Spleen (tissue), 11 donors: ENCODE measurements at regions not wholly inside any gene's neighbourhood (a gene's known extent, or its start where the extent isn't known, plus 50 kb on each side); places are given as distances from the start of the nearest gene placed in this dataset.

Source experiments
- DNase-seq: peaks from one replicate; pipeline ENCODE4 v3.0.0-alpha.2; 2020
- H3K27ac ChIP-seq, 8 donors: fragments of 200-600 bp; sonication (generic) in 7 of 8; 1 replicate in 4 of 8; 2 replicates in 4 of 8; pipeline versions ENCODE4 v1.5.0 to v1.8.0; 2016 to 2021; ENCODE audit warnings: inconsistent platforms in 4 of 8, mild to moderate bottlenecking in 4 of 8, moderate library complexity in 1 of 8
- H3K27me3 ChIP-seq, 7 donors: fragments of 200-600 bp; sonication (generic) in 6 of 7; replicated peaks in 1 of 7; 1 replicate in 4 of 7; 2 replicates in 3 of 7; pipeline versions ENCODE4 v1.5.0 to v1.8.0; 2016 to 2021; ENCODE audit warnings: inconsistent platforms in 3 of 7, mild to moderate bottlenecking in 1 of 7
- H3K36me3 ChIP-seq, 6 donors: fragments of 200-600 bp; sonication (generic) in 5 of 6; 1 replicate in 4 of 6; 2 replicates in 2 of 6; pipeline versions ENCODE4 v1.5.0 to v1.8.0; 2016 to 2021; ENCODE audit warnings: inconsistent platforms in 2 of 6
- H3K4me1 ChIP-seq, 6 donors: fragments of 200-600 bp; sonication (generic) in 5 of 6; 1 replicate in 3 of 6; 2 replicates in 3 of 6; pipeline versions ENCODE4 v1.5.0 to v1.8.0; 2016 to 2021; ENCODE audit warnings: inconsistent platforms in 3 of 6
- H3K4me3 ChIP-seq, 8 donors: fragments of 200-600 bp; sonication (generic) in 7 of 8; 1 replicate in 4 of 8; 2 replicates in 4 of 8; pipeline versions ENCODE4 v1.5.0 to v1.8.0; 2016 to 2021; ENCODE audit warnings: inconsistent platforms in 4 of 8, mild to moderate bottlenecking in 4 of 8, moderate library complexity in 2 of 8
- H3K9me3 ChIP-seq, 8 donors: fragments of 200-600 bp; sonication (generic) in 7 of 8; 1 replicate in 4 of 8; 2 replicates in 4 of 8; pipeline versions ENCODE4 v1.5.0 to v1.8.0; 2016 to 2021; ENCODE audit warnings: inconsistent platforms in 4 of 8
- CTCF ChIP-seq, 11 experiments: fragments of 200-600 bp in 7 of 11; fragments of 450-650 bp in 4 of 11; sonication (generic) in 4 of 11; IDR thresholded peaks in 8 of 11; conservative IDR thresholded peaks in 3 of 11; 1 replicate in 7 of 11; 2 replicates in 4 of 11; pipeline versions ENCODE4 v1.4.0 to v1.8.0; 2016 to 2021; ENCODE audit warnings: antibody characterized with exemption in 11 of 11, inconsistent platforms in 4 of 11, mild to moderate bottlenecking in 1 of 11
- POLR2A ChIP-seq, 3 donors: fragments of 450-650 bp; IDR thresholded peaks; one replicate each; pipeline ENCODE4 v1.5.1; 2017; ENCODE audit warnings: antibody characterized with exemption in 3 of 3, mild to moderate bottlenecking in 1 of 3
- POLR2AphosphoS5 ChIP-seq, 3 donors: sonication (generic); formaldehyde crosslinking; IDR thresholded peaks; one replicate each; pipeline ENCODE4 v1.5.1; 2017; ENCODE audit warnings: antibody characterized with exemption in 3 of 3
- WGBS, 5 donors: extraction: QIAGEN DNeasy Blood & Tissue Kit in 3 of 5; methylation state at CpG; one replicate each; pipeline versions ENCODE4 v1.1.5 to v1.1.7; 2013 to 2018; 5-methylcytosine and 5-hydroxymethylcytosine counted together
- intact Hi-C: fragments of 100-400 bp; cut with DNase I; formaldehyde crosslinking; loops from one replicate; pipeline ENCODE4 v1.15.0; 2023; ENCODE audit warnings: low total_unique reads
- donor health status: healthy with polysubstance abuse.
- donor health status: DM: no; HTN: no; CAD: no; lungs with moderate emphysema.
- donor health status: DM: no; HTN: no; CAD: no.
- donor health status: Bipolar disorder and iron deficiency.
- donor health status: healthy.
- donor health status: DM: no; HTN: no; CAD: no.
- donor health status: DM: yes; HTN: yes; CAD: no.

GRCh38 chr14:65336191-65336591 lies 76.3 kb upstream of the FUT8 start:
- Histone ChIP-seq H3K27me3 (no peaks in the 10 kb centered on the region), H3K27ac (peak overlapping the region in 1 of 8 donors; percentile 1), H3K4me3 (no peak overlapping the region), H3K4me1 (peaks cover 0 to 43% (median 36%) of the 10 kb centered on the region in 6 donors), H3K36me3 (no peaks in the 10 kb centered on the region), H3K9me3 (no peaks in the 10 kb centered on the region)
- no peak for DNase-seq
- WGBS, 5 donors = 33 to 73% (median 58%) methylated on average over 2 of the region's 2 CpGs
- intact Hi-C loops = no loop called here
- TF ChIP-seq POLR2A (IDR thresholded peaks at IDR 0.05) (no peak), POLR2AphosphoS5 (IDR thresholded peaks at IDR 0.05) (no peak), CTCF (IDR thresholded peaks at IDR 0.05 in 8 of 11, conservative IDR thresholded peaks at IDR 0.05 in 3 of 11) (no peak)

- WGBS, 5 donors = 85 to 95% (median 88%) methylated on average over 4 of the region's 4 CpGs
- no peak for DNase-seq
- intact Hi-C loops = no loop called here
- Histone ChIP-seq H3K36me3 (no peaks in the 10 kb centered on the region), H3K4me3 (no peak overlapping the region), H3K27me3 (no peaks in the 10 kb centered on the region), H3K27ac (no peak overlapping the region), H3K9me3 (no peaks in the 10 kb centered on the region), H3K4me1 (peaks cover 0 to 12% (median 8%) of the 10 kb centered on the region in 6 donors)
- no peak for TF ChIP-seq CTCF (IDR thresholded peaks at IDR 0.05 in 8 of 11, conservative IDR thresholded peaks at IDR 0.05 in 3 of 11)
- no peak for TF ChIP-seq POLR2AphosphoS5 (IDR thresholded peaks at IDR 0.05)
- no peak for TF ChIP-seq POLR2A (IDR thresholded peaks at IDR 0.05)
Observed at GRCh38 chr14:65339866-65340265, 72.7 kb upstream of the FUT8 start.

- Histone ChIP-seq H3K27ac (no peak overlapping the region), H3K4me3 (no peak overlapping the region), H3K27me3 (no peaks in the 10 kb centered on the region), H3K36me3 (no peaks in the 10 kb centered on the region), H3K4me1 (peaks cover 0 to 12% (median 8%) of the 10 kb centered on the region in 6 donors), H3K9me3 (no peaks in the 10 kb centered on the region)
- intact Hi-C loops = no loop called here
- TF ChIP-seq POLR2AphosphoS5 (IDR thresholded peaks at IDR 0.05) (no peak), POLR2A (IDR thresholded peaks at IDR 0.05) (no peak), CTCF (IDR thresholded peaks at IDR 0.05 in 8 of 11, conservative IDR thresholded peaks at IDR 0.05 in 3 of 11) (no peak)
- no peak for DNase-seq
- 91 to 98% (median 93%) methylated on average over 5 of the region's 5 CpGs for WGBS, 5 donors
Observed at GRCh38 chr14:65344011-65344410, 68.5 kb upstream of the FUT8 start.

GRCh38 chr14:65345266-65345665 lies 67.3 kb upstream of the FUT8 start:
- no peaks in the 10 kb centered on the region for H3K27me3 ChIP-seq
- H3K4me3 ChIP-seq = no peak overlapping the region
- 82 to 92% (median 85%) methylated on average over 3 of the region's 3 CpGs for WGBS, 5 donors
- DNase-seq = no peak
- H3K27ac ChIP-seq = no peak overlapping the region
- H3K36me3 ChIP-seq = no peaks in the 10 kb centered on the region
- intact Hi-C loops = no loop called here
- H3K4me1 ChIP-seq = peaks cover 0 to 12% (median 8%) of the 10 kb centered on the region in 6 donors
- H3K9me3 ChIP-seq = no peaks in the 10 kb centered on the region
- TF ChIP-seq CTCF (IDR thresholded peaks at IDR 0.05 in 8 of 11, conservative IDR thresholded peaks at IDR 0.05 in 3 of 11) (no peak), POLR2AphosphoS5 (IDR thresholded peaks at IDR 0.05) (no peak), POLR2A (IDR thresholded peaks at IDR 0.05) (no peak)
